Thyroid gland (tissue), 4 donors: ENCODE measurements at regions not wholly inside any gene's neighbourhood (a gene's known extent, or its start where the extent isn't known, plus 50 kb on each side); places are given as distances from the start of the nearest gene placed in this dataset.

ENCODE experiments used
- DNase-seq, 2 donors: peaks; one replicate each; pipeline ENCODE4 v3.0.0-alpha.2; 2019
- H3K27ac ChIP-seq, 3 donors: fragments of 200-600 bp; sonication (generic); 1 replicate in 2 of 3; 2 replicates in 1 of 3; pipeline ENCODE4 v1.5.1; 2016 to 2019; ENCODE audit warnings: mild to moderate bottlenecking in 1 of 3, moderate library complexity in 1 of 3
- H3K27me3 ChIP-seq: fragments of 200-600 bp; sonication (generic); one replicate; pipeline ENCODE4 v1.5.1; 2019
- H3K36me3 ChIP-seq, 2 donors: fragments of 200-600 bp; sonication (generic); one replicate each; pipeline ENCODE4 v1.5.1; 2016 to 2019
- H3K4me1 ChIP-seq, 2 donors: fragments of 200-600 bp; sonication (generic); one replicate each; pipeline ENCODE4 v1.5.1; 2017 to 2019
- H3K4me3 ChIP-seq, 3 donors: fragments of 200-600 bp; sonication (generic); replicated peaks in 1 of 3; 1 replicate in 2 of 3; 2 replicates in 1 of 3; pipeline ENCODE4 v1.5.1; 2016; ENCODE audit warnings: mild to moderate bottlenecking in 1 of 3
- H3K9me3 ChIP-seq: fragments of 200-600 bp; sonication (generic); one replicate; pipeline ENCODE4 v1.5.1; 2017
- POLR2A ChIP-seq, 2 donors: fragments of 450-650 bp; IDR thresholded peaks; one replicate each; pipeline ENCODE4 v1.6.1; 2017; ENCODE audit warnings: antibody characterized with exemption in 2 of 2, mild to moderate bottlenecking in 2 of 2, moderate library complexity in 1 of 2
- WGBS, 2 donors: methylation state at CpG; one replicate each; pipeline ENCODE4 v1.1.5; 2017; 5-methylcytosine and 5-hydroxymethylcytosine counted together
- intact Hi-C: fragments of 100-400 bp; cut with DNase I; formaldehyde crosslinking; loops from one replicate; pipeline ENCODE4 v1.15.1; 2023
- TF ChIP-seq, protein P1 (sequence below), 6 experiments: fragments of 200-600 bp in 3 of 6; fragments of 450-650 bp in 3 of 6; sonication (generic) in 3 of 6; IDR thresholded peaks; one replicate each; pipeline ENCODE4 v1.5.1; 2016 to 2019; ENCODE audit warnings: antibody characterized with exemption in 6 of 6, mild to moderate bottlenecking in 2 of 6, inconsistent platforms in 1 of 6, moderate library complexity in 1 of 6

DNA sequence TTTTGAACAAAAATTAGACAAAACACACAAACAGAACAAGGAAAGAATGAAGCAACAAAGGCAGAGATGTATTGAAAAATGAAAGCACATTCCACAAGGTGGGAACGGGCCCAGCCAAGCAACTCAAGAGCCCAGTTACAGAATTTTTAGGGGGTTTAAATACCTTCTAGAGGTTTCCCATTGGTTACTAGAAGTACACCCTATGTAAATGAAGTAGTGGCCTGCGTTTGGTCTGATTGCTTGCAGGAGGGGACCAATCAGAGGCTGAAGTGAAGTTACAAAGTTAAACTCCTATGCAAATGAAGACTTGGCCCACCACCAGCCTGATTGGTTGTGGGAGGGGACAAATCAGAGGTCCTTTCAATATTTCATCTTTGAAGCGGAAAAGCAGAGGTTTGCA is 593.7 kb upstream of the MMS22L start:
- Histone ChIP-seq H3K27ac (no peak overlapping the region), H3K36me3 (no peaks in the 10 kb centered on the region), H3K4me1 (no peaks in the 10 kb centered on the region), H3K27me3 (no peaks in the 10 kb centered on the region), H3K4me3 (no peak overlapping the region), H3K9me3 (no peaks in the 10 kb centered on the region)
- no peak for DNase-seq
- intact Hi-C loops, result no loop called here
- WGBS, 2 donors, result 80 to 84% methylated on average over 3 of the region's 3 CpGs
- TF ChIP-seq POLR2A (IDR thresholded peaks at IDR 0.05), result no peak
- TF ChIP-seq, protein P1, sequence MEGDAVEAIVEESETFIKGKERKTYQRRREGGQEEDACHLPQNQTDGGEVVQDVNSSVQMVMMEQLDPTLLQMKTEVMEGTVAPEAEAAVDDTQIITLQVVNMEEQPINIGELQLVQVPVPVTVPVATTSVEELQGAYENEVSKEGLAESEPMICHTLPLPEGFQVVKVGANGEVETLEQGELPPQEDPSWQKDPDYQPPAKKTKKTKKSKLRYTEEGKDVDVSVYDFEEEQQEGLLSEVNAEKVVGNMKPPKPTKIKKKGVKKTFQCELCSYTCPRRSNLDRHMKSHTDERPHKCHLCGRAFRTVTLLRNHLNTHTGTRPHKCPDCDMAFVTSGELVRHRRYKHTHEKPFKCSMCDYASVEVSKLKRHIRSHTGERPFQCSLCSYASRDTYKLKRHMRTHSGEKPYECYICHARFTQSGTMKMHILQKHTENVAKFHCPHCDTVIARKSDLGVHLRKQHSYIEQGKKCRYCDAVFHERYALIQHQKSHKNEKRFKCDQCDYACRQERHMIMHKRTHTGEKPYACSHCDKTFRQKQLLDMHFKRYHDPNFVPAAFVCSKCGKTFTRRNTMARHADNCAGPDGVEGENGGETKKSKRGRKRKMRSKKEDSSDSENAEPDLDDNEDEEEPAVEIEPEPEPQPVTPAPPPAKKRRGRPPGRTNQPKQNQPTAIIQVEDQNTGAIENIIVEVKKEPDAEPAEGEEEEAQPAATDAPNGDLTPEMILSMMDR (IDR thresholded peaks at IDR 0.05), result no peak

DNA sequence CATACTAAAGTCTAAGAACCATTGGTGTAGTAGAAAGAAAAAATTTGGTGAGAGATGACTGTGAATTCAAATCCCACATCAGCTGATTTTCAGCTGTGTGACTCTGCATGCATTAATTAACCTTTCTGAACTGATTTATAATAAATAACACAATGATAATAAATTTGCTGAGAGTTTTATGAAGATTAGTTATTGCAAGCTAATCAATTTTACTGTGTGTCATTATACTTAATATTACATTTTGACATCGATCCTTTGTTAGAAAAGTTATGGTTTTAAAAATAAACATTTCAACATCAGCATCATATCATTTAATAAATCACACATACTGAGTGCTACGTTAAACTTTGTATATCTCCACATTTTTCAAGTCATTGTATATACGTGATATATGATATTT is 599.7 kb upstream of the MMS22L start:
- no peaks in the 10 kb centered on the region for H3K27me3 ChIP-seq
- no peaks in the 10 kb centered on the region for H3K9me3 ChIP-seq
- H3K4me1 ChIP-seq, result no peaks in the 10 kb centered on the region
- H3K4me3 ChIP-seq, result no peak overlapping the region
- intact Hi-C loops, result no loop called here
- 86 to 90% methylated on average over 3 of the region's 3 CpGs for WGBS, 2 donors
- TF ChIP-seq, protein P1 (IDR thresholded peaks at IDR 0.05), result no peak
- no peak for TF ChIP-seq POLR2A (IDR thresholded peaks at IDR 0.05)
- no peaks in the 10 kb centered on the region for H3K36me3 ChIP-seq
- DNase-seq, result no peak
- no peak overlapping the region for H3K27ac ChIP-seq

DNA sequence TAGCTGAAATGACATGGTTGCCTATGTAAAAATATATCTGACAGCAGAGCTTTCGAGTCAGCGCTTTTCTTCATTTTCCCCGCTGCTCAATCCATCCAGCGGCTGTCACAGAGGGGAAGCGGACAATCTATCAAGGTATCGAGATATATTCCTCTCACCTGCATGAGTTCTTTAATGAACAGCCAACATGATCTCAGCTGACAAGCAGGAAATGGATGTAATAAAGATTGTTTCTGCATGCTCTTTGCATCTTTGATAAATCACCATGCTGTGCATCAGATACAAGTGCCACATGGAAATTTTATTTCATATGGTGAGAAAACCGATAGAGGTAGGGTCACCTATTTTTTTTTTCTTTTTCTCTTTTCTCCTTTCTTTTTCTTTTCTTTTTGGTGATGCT is 602.3 kb upstream of the MMS22L start:
- intact Hi-C loops, result no loop called here

DNA sequence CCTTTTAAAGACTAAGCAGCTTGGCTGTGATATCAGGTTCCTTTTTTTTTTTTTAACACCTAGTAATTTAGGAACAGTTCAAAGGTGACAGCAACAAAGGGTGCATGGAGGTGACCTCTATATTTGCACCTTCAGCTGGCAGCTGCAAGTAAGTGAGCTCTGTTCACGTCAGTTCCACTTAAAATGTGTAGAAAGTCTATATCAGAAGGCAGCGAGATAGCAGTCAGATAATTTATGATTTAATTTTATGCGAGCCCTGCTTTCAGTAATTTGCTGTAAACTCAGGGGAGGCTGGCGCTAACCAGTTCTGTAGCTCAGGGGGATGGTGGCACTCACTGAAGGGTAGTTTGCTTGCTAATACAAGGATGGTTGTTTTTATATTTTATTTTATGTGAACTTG is 602.8 kb upstream of the MMS22L start:
- no peaks in the 10 kb centered on the region for H3K36me3 ChIP-seq
- 83 to 89% methylated on average over 4 of the region's 4 CpGs for WGBS, 2 donors

More for the DNA sequence above, 602.3 kb upstream of the MMS22L start:
- Histone ChIP-seq H3K9me3 (no peaks in the 10 kb centered on the region), H3K4me1 (no peaks in the 10 kb centered on the region), H3K27me3 (no peaks in the 10 kb centered on the region), H3K27ac (no peak overlapping the region), H3K36me3 (no peaks in the 10 kb centered on the region), H3K4me3 (no peak overlapping the region)
- WGBS, 2 donors, result 72 to 85% methylated on average over 7 of the region's 7 CpGs
- TF ChIP-seq, protein P1 (IDR thresholded peaks at IDR 0.05), result no peak
- no peak for TF ChIP-seq POLR2A (IDR thresholded peaks at IDR 0.05)
- no peak for DNase-seq

DNA sequence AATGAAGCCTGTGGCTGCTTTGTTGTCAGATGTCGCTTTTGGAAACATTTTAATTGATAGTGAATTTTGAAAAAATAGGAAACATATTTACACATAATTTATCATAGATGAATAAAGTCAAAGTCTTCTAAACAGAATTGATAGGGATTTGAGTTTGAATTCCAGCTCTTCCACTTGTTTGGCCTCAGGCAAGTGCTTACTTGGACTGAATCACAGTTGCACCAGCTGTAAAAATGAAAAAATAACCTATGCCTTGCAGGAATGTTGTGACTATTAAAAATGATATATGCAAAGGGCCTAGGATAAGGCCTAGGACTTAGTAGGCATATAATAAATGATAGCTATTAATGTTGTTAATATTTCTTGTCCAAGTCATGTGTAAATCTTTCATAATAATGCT is 618.5 kb upstream of the MMS22L start:
- Histone ChIP-seq H3K4me1 (no peaks in the 10 kb centered on the region), H3K4me3 (no peak overlapping the region), H3K27ac (no peak overlapping the region), H3K27me3 (no peaks in the 10 kb centered on the region), H3K9me3 (no peaks in the 10 kb centered on the region), H3K36me3 (no peaks in the 10 kb centered on the region)
- DNase-seq, result no peak
- 93 to 96% methylated on average over 1 of the region's 1 CpG for WGBS, 2 donors
- intact Hi-C loops, result no loop called here
- TF ChIP-seq POLR2A (IDR thresholded peaks at IDR 0.05), result no peak
- TF ChIP-seq, protein P1 (IDR thresholded peaks at IDR 0.05), result no peak

More for the DNA sequence above, 602.8 kb upstream of the MMS22L start:
- no peaks in the 10 kb centered on the region for H3K4me1 ChIP-seq
- intact Hi-C loops, result no loop called here
- H3K9me3 ChIP-seq, result no peaks in the 10 kb centered on the region
- no peak overlapping the region for H3K27ac ChIP-seq
- DNase-seq, result no peak
- H3K4me3 ChIP-seq, result no peak overlapping the region
- TF ChIP-seq, protein P1 (IDR thresholded peaks at IDR 0.05), result no peak
- TF ChIP-seq POLR2A (IDR thresholded peaks at IDR 0.05), result no peak
- H3K27me3 ChIP-seq, result no peaks in the 10 kb centered on the region
